Thoracic aorta (tissue), 2 donors: ENCODE measurements at regions not wholly inside any gene's neighbourhood (a gene's known extent, or its start where the extent isn't known, plus 50 kb on each side); places are given as distances from the start of the nearest gene placed in this dataset.

Source experiments
- ATAC-seq: fragments of 150-250 bp; one replicate; pipeline ENCODE4 v1.8.0; 2017; ENCODE audit warnings: low read depth; ENCODE audit not compliant: insufficient number of reproducible peaks, low FRiP score
- DNase-seq: peaks from one replicate; pipeline ENCODE4 v3.0.0-alpha.2; 2020; ENCODE audit warnings: low spot score
- H3K27ac ChIP-seq, 2 donors: fragments of 200-600 bp; sonication (generic); 1 replicate in 1 of 2; 2 replicates in 1 of 2; pipeline ENCODE4 v1.5.1; 2016; ENCODE audit warnings: mild to moderate bottlenecking in 2 of 2, moderate library complexity in 2 of 2
- H3K27me3 ChIP-seq: fragments of 200-600 bp; sonication (generic); replicated peaks from 2 replicates; pipeline ENCODE4 v1.6.0; 2016; ENCODE audit warnings: mild to moderate bottlenecking; ENCODE audit not compliant: insufficient read depth
- H3K36me3 ChIP-seq: fragments of 200-600 bp; sonication (generic); one replicate; pipeline ENCODE4 v1.5.1; 2016
- H3K4me1 ChIP-seq, 2 donors: fragments of 200-600 bp; sonication (generic); 1 replicate in 1 of 2; 2 replicates in 1 of 2; pipeline versions ENCODE4 v1.5.1 to v1.6.0; 2016; ENCODE audit warnings: low read depth in 2 of 2, mild to moderate bottlenecking in 1 of 2; ENCODE audit not compliant: control insufficient read depth in 1 of 2
- H3K4me3 ChIP-seq: fragments of 200-600 bp; sonication (generic); 2 replicates; pipeline ENCODE4 v1.5.1; 2016; ENCODE audit warnings: mild to moderate bottlenecking
- H3K9me3 ChIP-seq: fragments of 200-600 bp; sonication (generic); 2 replicates; pipeline ENCODE4 v1.5.1; 2016
- CTCF ChIP-seq: fragments of 200-600 bp; sonication (generic); IDR thresholded peaks from one replicate; pipeline ENCODE4 v1.5.1; 2019; ENCODE audit warnings: antibody characterized with exemption

GRCh38 chr18:56516789-56517188, 121.6 kb downstream of the TXNL1 start:
- Histone ChIP-seq H3K9me3 (no peaks in the 10 kb centered on the region), H3K36me3 (no peaks in the 10 kb centered on the region), H3K4me3 (no peak overlapping the region), H3K27me3 (no peaks in the 10 kb centered on the region), H3K27ac (no peak overlapping the region), H3K4me1 (no peaks in the 10 kb centered on the region)
- ATAC-seq (no peak), DNase-seq (no peak)
- TF ChIP-seq CTCF = no peak

GRCh38 chr18:56515522-56515921, 122.9 kb downstream of the TXNL1 start:
- no peak overlapping the region for H3K4me3 ChIP-seq
- no peaks in the 10 kb centered on the region for H3K36me3 ChIP-seq
- ATAC-seq (no peak), DNase-seq (no peak)
- no peak overlapping the region for H3K27ac ChIP-seq
- H3K9me3 ChIP-seq = no peaks in the 10 kb centered on the region
- TF ChIP-seq CTCF = no peak
- no peaks in the 10 kb centered on the region for H3K4me1 ChIP-seq
- H3K27me3 ChIP-seq = no peaks in the 10 kb centered on the region

GRCh38 chr18:56511996-56512395, 126.4 kb downstream of the TXNL1 start:
- no peak for TF ChIP-seq CTCF

GRCh38 chr18:56510108-56510507, 128.3 kb downstream of the TXNL1 start:
- no peak overlapping the region for H3K27ac ChIP-seq
- H3K4me3 ChIP-seq = no peak overlapping the region
- no peak for ATAC-seq
- no peak for TF ChIP-seq CTCF
- H3K27me3 ChIP-seq = no peaks in the 10 kb centered on the region
- no peaks in the 10 kb centered on the region for H3K4me1 ChIP-seq
- H3K9me3 ChIP-seq = no peaks in the 10 kb centered on the region
- H3K36me3 ChIP-seq = no peaks in the 10 kb centered on the region
- DNase-seq = no peak

More at GRCh38 chr18:56511996-56512395, 126.4 kb downstream of the TXNL1 start:
- H3K4me3 ChIP-seq = no peak overlapping the region
- no peaks in the 10 kb centered on the region for H3K36me3 ChIP-seq
- ATAC-seq (no peak), DNase-seq (no peak)
- H3K9me3 ChIP-seq = no peaks in the 10 kb centered on the region
- H3K4me1 ChIP-seq = no peaks in the 10 kb centered on the region
- no peaks in the 10 kb centered on the region for H3K27me3 ChIP-seq
- H3K27ac ChIP-seq = no peak overlapping the region

GRCh38 chr18:56509656-56510055, 128.7 kb downstream of the TXNL1 start:
- no peak for DNase-seq

More at GRCh38 chr18:56509656-56510055, 128.7 kb downstream of the TXNL1 start:
- Histone ChIP-seq H3K4me3 (no peak overlapping the region), H3K27me3 (no peaks in the 10 kb centered on the region), H3K4me1 (no peaks in the 10 kb centered on the region), H3K36me3 (no peaks in the 10 kb centered on the region), H3K9me3 (no peaks in the 10 kb centered on the region), H3K27ac (no peak overlapping the region)
- no peak for ATAC-seq
- TF ChIP-seq CTCF = no peak
